SK-N-SH (cell line): ENCODE measurements at regions not wholly inside any gene's neighbourhood (a gene's known extent, or its start where the extent isn't known, plus 50 kb on each side); places are given as distances from the start of the nearest gene placed in this dataset.
A peak's percentile ranks its signal among the peaks of the same experiment; 100 is the strongest.

Source experiments
- CTCF ChIA-PET: fragments of 300-600, 350-600 bp; formaldehyde crosslinking; extraction: SDS; loops from one replicate; lab custom pipeline; 2021; lab: Yijun Ruan, JAX
- POLR2A ChIA-PET: fragments of 350-600 bp; sonication (Branson Sonifier 250); formaldehyde crosslinking; extraction: SDS; loops from one replicate; lab custom pipeline; 2020; ENCODE audit warnings: antibody characterized with exemption, inconsistent platforms; lab: Yijun Ruan, JAX
- DNase-seq: peaks from one replicate; pipeline ENCODE4 v3.0.0; 2012
- H2AFZ ChIP-seq: fragments of 200-600 bp; sonication (generic); 2 replicates; pipeline ENCODE4 v1.8.1; 2016; ENCODE audit warnings: antibody characterized with exemption, mild to moderate bottlenecking, low read depth
- H3F3A ChIP-seq: fragments of 200-600 bp; sonication (generic); replicated peaks from 2 replicates; pipeline ENCODE3; 2016; ENCODE audit warnings: antibody characterized with exemption, mild to moderate bottlenecking; ENCODE audit not compliant: insufficient read depth
- H3K27ac ChIP-seq, 2 experiments: fragments of 200-500 bp in 1 of 2; fragments of 200-600 bp in 1 of 2; sonication (Bioruptor generic) in 1 of 2; sonication (generic), shearing (Covaris generic) in 1 of 2; 2 replicates each; pipeline versions ENCODE4 v1.5.1 to v1.6.1; 2014 to 2016; ENCODE audit warnings: low read depth in 2 of 2, inconsistent platforms in 1 of 2, low read length in 1 of 2, mild to moderate bottlenecking in 1 of 2, mixed read lengths in 1 of 2
- H3K27me3 ChIP-seq: fragments of 200-600 bp; sonication (generic), shearing (Covaris generic); 2 replicates; pipeline ENCODE4 v1.6.1; 2016; ENCODE audit warnings: mixed run types; ENCODE audit not compliant: insufficient read depth
- H3K36me3 ChIP-seq, 2 experiments: fragments of 200-500 bp in 1 of 2; fragments of 200-600 bp in 1 of 2; sonication (Bioruptor generic) in 1 of 2; sonication (generic) in 1 of 2; replicated peaks in 1 of 2; 2 replicates each; pipeline versions ENCODE3 to v1.5.1; 2014 to 2016; ENCODE audit warnings: low read length in 1 of 2, mild to moderate bottlenecking in 1 of 2; ENCODE audit not compliant: insufficient read depth in 2 of 2, control insufficient read depth in 1 of 2
- H3K4me1 ChIP-seq, 2 experiments: fragments of 200-500 bp in 1 of 2; fragments of 200-600 bp in 1 of 2; sonication (Bioruptor generic) in 1 of 2; sonication (generic), shearing (Covaris generic) in 1 of 2; 2 replicates each; pipeline versions ENCODE4 v1.5.1 to v1.6.1; 2014 to 2016; ENCODE audit warnings: low read depth in 1 of 2, low read length in 1 of 2, mixed run types in 1 of 2; ENCODE audit not compliant: insufficient read depth in 2 of 2, control insufficient read depth in 1 of 2
- H3K4me2 ChIP-seq: fragments of 200-600 bp; sonication (generic), shearing (Covaris generic); 2 replicates; pipeline ENCODE4 v1.6.1; 2017; ENCODE audit warnings: mixed run types
- H3K4me3 ChIP-seq, 2 experiments: fragments of 200-500 bp in 1 of 2; fragments of 200-600 bp in 1 of 2; sonication (Bioruptor generic) in 1 of 2; sonication (generic), shearing (Covaris generic) in 1 of 2; 2 replicates each; pipeline versions ENCODE4 v1.5.1 to v1.8.1; 2014 to 2016; ENCODE audit warnings: low read depth in 2 of 2, inconsistent platforms in 1 of 2, low read length in 1 of 2, mild to moderate bottlenecking in 1 of 2, mixed read lengths in 1 of 2, moderate library complexity in 1 of 2
- H3K79me2 ChIP-seq: fragments of 200-600 bp; sonication (generic); 2 replicates; pipeline ENCODE4 v1.8.1; 2017; ENCODE audit warnings: mild to moderate bottlenecking; ENCODE audit not compliant: insufficient read depth
- H3K9ac ChIP-seq: fragments of 200-600 bp; sonication (generic); 2 replicates; pipeline ENCODE4 v1.6.1; 2017; ENCODE audit warnings: mixed run types
- H3K9me2 ChIP-seq: fragments of 200-600 bp; sonication (generic); 2 replicates; pipeline ENCODE4 v1.6.1; 2017; ENCODE audit warnings: mixed run types
- H3K9me3 ChIP-seq: fragments of 200-600 bp; sonication (generic); 2 replicates; pipeline ENCODE4 v1.6.1; 2017; ENCODE audit warnings: mixed run types, mild to moderate bottlenecking, moderate library complexity
- H4K20me1 ChIP-seq: fragments of 200-600 bp; sonication (generic); 2 replicates; pipeline ENCODE4 v1.6.1; 2017; ENCODE audit warnings: mild to moderate bottlenecking, mixed run types; ENCODE audit not compliant: insufficient read depth
- ELF1 ChIP-seq: IDR thresholded peaks from 2 replicates; pipeline ENCODE4 v1.4.0; 2012
- EP300 ChIP-seq, 2 experiments: IDR thresholded peaks; 2 replicates each; pipeline versions ENCODE4 v1.4.0 to v1.6.1; 2012; ENCODE audit warnings: borderline replicate concordance in 1 of 2, low read depth in 1 of 2, low read length in 1 of 2
- FOXM1 ChIP-seq: IDR thresholded peaks from 2 replicates; pipeline ENCODE4 v1.4.0; 2012; ENCODE audit warnings: low read depth, mild to moderate bottlenecking
- GATA2 ChIP-seq: sonication (generic); formaldehyde crosslinking; IDR thresholded peaks from 2 replicates; pipeline ENCODE4 v1.5.0; 2020; ENCODE audit warnings: mild to moderate bottlenecking, missing genetic modification reagents
- JUND ChIP-seq: IDR thresholded peaks from 2 replicates; pipeline ENCODE4 v1.4.0; 2012
- NFIC ChIP-seq: IDR thresholded peaks from 2 replicates; pipeline ENCODE4 v1.4.0; 2012; ENCODE audit warnings: borderline replicate concordance
- RAD21 ChIP-seq: IDR thresholded peaks from 2 replicates; pipeline ENCODE4 v1.6.1; 2012; ENCODE audit warnings: mild to moderate bottlenecking, low read length
- REST ChIP-seq: IDR thresholded peaks from 2 replicates; pipeline ENCODE4 v1.6.1; 2012; ENCODE audit warnings: mild to moderate bottlenecking, low read depth, low read length, moderate library complexity
- RFX5 ChIP-seq: IDR thresholded peaks from 2 replicates; pipeline ENCODE4 v1.6.1; 2012; ENCODE audit warnings: mild to moderate bottlenecking, improper control_type of control experiment, low read length
- SIN3A ChIP-seq: IDR thresholded peaks from 2 replicates; pipeline ENCODE4 v1.6.1; 2012; ENCODE audit warnings: low read depth, mild to moderate bottlenecking, low read length, moderate library complexity, borderline replicate concordance
- TCF12 ChIP-seq: IDR thresholded peaks from 2 replicates; pipeline ENCODE4 v1.4.0; 2012
- USF2 ChIP-seq: fragments of 150-350 bp; IDR thresholded peaks from 2 replicates; pipeline ENCODE4 v1.6.1; 2017; ENCODE audit warnings: antibody characterized with exemption, low read length, low read depth, borderline replicate concordance
- WGBS: methylation state at CpG from one replicate; pipeline ENCODE4 v1.1.6; 2017; ENCODE audit warnings: low lambda C conversion rate; 5-methylcytosine and 5-hydroxymethylcytosine counted together
- TF ChIP-seq, protein P1 (sequence below): IDR thresholded peaks from 2 replicates; pipeline ENCODE4; 2012
- TF ChIP-seq, protein P2 (sequence below): fragments of 150-350 bp; IDR thresholded peaks from 2 replicates; pipeline ENCODE4 v1.6.1; 2016; ENCODE audit warnings: mild to moderate bottlenecking, low read depth, low read length

DNA sequence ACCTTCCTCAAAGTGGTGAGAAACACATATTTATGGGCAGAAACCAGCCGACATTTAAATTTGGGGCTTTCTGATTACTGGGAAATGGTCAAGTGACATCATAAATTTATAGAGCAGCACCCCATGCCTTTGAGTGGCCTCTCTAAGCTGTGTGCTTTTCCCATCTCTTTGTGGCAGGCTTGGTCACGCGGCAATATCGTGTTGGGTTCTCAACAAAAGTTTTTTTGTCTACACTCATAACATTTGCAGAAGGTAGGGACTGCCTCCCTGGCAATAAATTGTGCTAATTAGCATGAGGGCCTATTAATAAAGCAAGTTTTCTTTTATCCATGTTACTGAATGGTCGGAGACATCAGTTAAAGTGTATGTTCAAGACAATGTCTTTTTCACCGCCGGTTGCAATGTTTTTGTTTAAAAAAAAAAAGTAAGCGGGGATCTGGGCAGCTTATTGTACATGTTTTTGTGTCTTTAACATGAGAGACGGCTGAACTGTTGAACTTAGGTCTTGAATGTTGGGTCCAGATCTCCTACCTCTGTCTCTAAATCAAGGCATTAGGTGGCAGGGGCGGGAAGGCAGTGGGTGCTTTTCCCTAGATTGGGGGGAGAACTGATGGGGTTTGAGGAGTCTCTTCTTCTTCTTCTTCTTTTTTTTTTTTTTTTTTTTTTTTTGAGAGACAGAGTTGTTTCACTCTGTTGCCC, 193.3 kb downstream of the PHETA1 start:
- 59% methylated on average over 10 of the region's 10 CpGs for WGBS
- CTCF ChIA-PET, result interaction anchor here (0.8 to 2.4 kb wide), 12 partner anchors 9 to 238 kb away, joined by 3 to 8 read pairs (median 3); no protein-coding TSS in a partner anchor
- no peak for TF ChIP-seq ELF1
- TF ChIP-seq FOXM1, result no peak
- TF ChIP-seq USF2, result no peak
- no peak for TF ChIP-seq SIN3A
- TF ChIP-seq, protein P1, sequence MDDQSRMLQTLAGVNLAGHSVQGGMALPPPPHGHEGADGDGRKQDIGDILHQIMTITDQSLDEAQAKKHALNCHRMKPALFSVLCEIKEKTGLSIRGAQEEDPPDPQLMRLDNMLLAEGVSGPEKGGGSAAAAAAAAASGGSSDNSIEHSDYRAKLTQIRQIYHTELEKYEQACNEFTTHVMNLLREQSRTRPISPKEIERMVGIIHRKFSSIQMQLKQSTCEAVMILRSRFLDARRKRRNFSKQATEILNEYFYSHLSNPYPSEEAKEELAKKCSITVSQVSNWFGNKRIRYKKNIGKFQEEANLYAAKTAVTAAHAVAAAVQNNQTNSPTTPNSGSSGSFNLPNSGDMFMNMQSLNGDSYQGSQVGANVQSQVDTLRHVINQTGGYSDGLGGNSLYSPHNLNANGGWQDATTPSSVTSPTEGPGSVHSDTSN, result no peak
- no peak for TF ChIP-seq JUND
- no peak for TF ChIP-seq RFX5
- no peak for TF ChIP-seq REST
- TF ChIP-seq NFIC, result no peak
- no peak for TF ChIP-seq TCF12
- no peak for TF ChIP-seq EP300 (IDR thresholded peaks at IDR 0.05; ENCODE audit: borderline replicate concordance in 1 of 2, low read depth in 1 of 2, low read length in 1 of 2)
- no peak for TF ChIP-seq GATA2 (CRISPR knock-in tag)
- TF ChIP-seq, protein P2, sequence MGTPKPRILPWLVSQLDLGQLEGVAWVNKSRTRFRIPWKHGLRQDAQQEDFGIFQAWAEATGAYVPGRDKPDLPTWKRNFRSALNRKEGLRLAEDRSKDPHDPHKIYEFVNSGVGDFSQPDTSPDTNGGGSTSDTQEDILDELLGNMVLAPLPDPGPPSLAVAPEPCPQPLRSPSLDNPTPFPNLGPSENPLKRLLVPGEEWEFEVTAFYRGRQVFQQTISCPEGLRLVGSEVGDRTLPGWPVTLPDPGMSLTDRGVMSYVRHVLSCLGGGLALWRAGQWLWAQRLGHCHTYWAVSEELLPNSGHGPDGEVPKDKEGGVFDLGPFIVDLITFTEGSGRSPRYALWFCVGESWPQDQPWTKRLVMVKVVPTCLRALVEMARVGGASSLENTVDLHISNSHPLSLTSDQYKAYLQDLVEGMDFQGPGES, result no peak
- TF ChIP-seq RAD21, result no peak

More for the DNA sequence above, 193.3 kb downstream of the PHETA1 start:
- Histone ChIP-seq H3F3A (no peaks in the 10 kb centered on the region), H3K9me3 (no peaks in the 10 kb centered on the region), H3K4me2 (no peak overlapping the region), H3K27me3 (no peaks in the 10 kb centered on the region), H3K4me1 (peaks cover 0 to 69% of the 10 kb centered on the region in 2 experiments; a peak in 3 of 4 replicates), H3K27ac (peak overlapping the region in 1 of 2 experiments; percentile 39; a peak in 1 of 4 replicates), H3K79me2 (no peaks in the 10 kb centered on the region), H4K20me1 (no peaks in the 10 kb centered on the region), H3K9me2 (no peaks in the 10 kb centered on the region), H3K36me3 (no peaks in the 10 kb centered on the region), H3K9ac (no peak overlapping the region), H3K4me3 (no peak overlapping the region), H2AFZ (no peak overlapping the region)
- no peak for DNase-seq
- POLR2A ChIA-PET, result no interaction called here
